GM12878 (cell line): ENCODE measurements at regions not wholly inside any gene's neighbourhood (a gene's known extent, or its start where the extent isn't known, plus 50 kb on each side); places are given as distances from the start of the nearest gene placed in this dataset.

Experiments
- ATAC-seq: fragments of 200-7000 bp; cut with Tn5 transposase; 3 replicates; pipeline ENCODE4 v1.9.1; 2020; ENCODE audit warnings: mild to moderate bottlenecking, moderate library complexity
- BruUV-seq: library from RNA; stranded (reverse); fragments of 400-500 nt; replicated peaks from 2 replicates; lab custom pipeline; 2021; lab: Mats Ljungman, UMichigan
- CTCF ChIA-PET: fragments of 300-600 bp; sonication (Branson Sonifier 250); formaldehyde crosslinking; extraction: SDS; loops from one replicate; lab custom pipeline; 2021; ENCODE audit warnings: inconsistent platforms; lab: Yijun Ruan, JAX
- POLR2A ChIA-PET: fragments of 350-600 bp; formaldehyde crosslinking; extraction: SDS; loops from one replicate; lab custom pipeline; 2021; ENCODE audit warnings: inconsistent platforms; lab: Charles Lee
- RAD21 ChIA-PET: fragments of 300-600 bp; sonication (Branson Sonifier 250); formaldehyde crosslinking; loops from one replicate; lab custom pipeline; 2023; ENCODE audit warnings: antibody characterized with exemption; ENCODE audit not compliant: unreplicated experiment; lab: Charles Lee
- SMC1A ChIA-PET: fragments of 300-600 bp; sonication (Branson Sonifier 250); formaldehyde crosslinking; loops from one replicate; lab custom pipeline; 2023; ENCODE audit not compliant: unreplicated experiment, uncharacterized antibody; lab: Charles Lee
- DNase-seq: peaks from one replicate; pipeline ENCODE4 v3.0.0-alpha.2; 2011; ENCODE audit warnings: low read depth, low spot score
- FAIRE-seq: peaks from 3 replicates; lab custom pipeline; 2011; peaks lifted over from hg19 to GRCh38; lab: Jason Lieb, UNC
- H2AFZ ChIP-seq: 2 replicates; pipeline ENCODE4 v1.6.0; 2011; ENCODE audit warnings: low read depth, low read length, control low read depth; ENCODE audit not compliant: control insufficient read depth
- H3K27ac ChIP-seq: 2 replicates; pipeline ENCODE4 v1.5.1; 2011; ENCODE audit warnings: control low read depth; ENCODE audit not compliant: control insufficient read depth, insufficient read depth
- H3K27me3 ChIP-seq, 2 experiments: replicated peaks in 1 of 2; 2 replicates each; pipeline versions ENCODE4 v1.6.0 to v1.6.1; 2011; ENCODE audit warnings: low read length in 1 of 2; ENCODE audit not compliant: control insufficient read depth in 2 of 2, insufficient read depth in 2 of 2
- H3K36me3 ChIP-seq, 2 experiments: 2 replicates each; pipeline ENCODE4 v1.5.1; 2011; ENCODE audit warnings: low read length in 1 of 2; ENCODE audit not compliant: control insufficient read depth in 2 of 2, insufficient read depth in 2 of 2
- H3K4me1 ChIP-seq: 2 replicates; pipeline ENCODE4 v1.6.1; 2011; ENCODE audit warnings: mild to moderate bottlenecking, low read length, moderate library complexity, mixed read lengths; ENCODE audit not compliant: control insufficient read depth, insufficient read depth
- H3K4me2 ChIP-seq: 2 replicates; pipeline ENCODE4 v1.6.0; 2011; ENCODE audit warnings: control low read depth; ENCODE audit not compliant: control insufficient read depth, insufficient read depth
- H3K4me3 ChIP-seq: fragments of 200-600 bp; sonication (generic); 2 replicates; pipeline ENCODE4 v1.5.1; 2016
- H3K79me2 ChIP-seq: 2 replicates; pipeline ENCODE4 v1.6.0; 2011; ENCODE audit warnings: low read length; ENCODE audit not compliant: control insufficient read depth, insufficient read depth
- H3K9ac ChIP-seq: 2 replicates; pipeline ENCODE4 v1.8.0; 2011; ENCODE audit warnings: low read length, control low read depth, mixed read lengths; ENCODE audit not compliant: control insufficient read depth, insufficient read depth
- H3K9me3 ChIP-seq: replicated peaks from 3 replicates; pipeline ENCODE4 v1.5.1; 2011; ENCODE audit warnings: mild to moderate bottlenecking, low read length; ENCODE audit not compliant: control insufficient read depth, insufficient read depth
- H4K20me1 ChIP-seq: 2 replicates; pipeline ENCODE4 v1.6.0; 2011; ENCODE audit not compliant: control insufficient read depth, insufficient read depth
- CBX3 ChIP-seq: fragments of 200-600 bp; sonication (generic); IDR thresholded peaks from 2 replicates; pipeline ENCODE4 v1.6.1; 2016; ENCODE audit warnings: low read depth, borderline replicate concordance
- MYB ChIP-seq: fragments of 150-350 bp; IDR thresholded peaks from 2 replicates; pipeline ENCODE4 v1.6.1; 2014; ENCODE audit warnings: mild to moderate bottlenecking, low read depth, low read length, borderline replicate concordance
- NBN ChIP-seq: fragments of 450-650 bp; IDR thresholded peaks from 2 replicates; pipeline ENCODE4 v1.6.1; 2016
- NFIC ChIP-seq: IDR thresholded peaks from 2 replicates; pipeline ENCODE4 v1.6.1; 2012; ENCODE audit warnings: low read depth, mild to moderate bottlenecking, inconsistent platforms, low read length, moderate library complexity
- RB1 ChIP-seq: fragments of 450-650 bp; formaldehyde crosslinking; IDR thresholded peaks from 2 replicates; pipeline ENCODE4 v1.6.1; 2017; ENCODE audit warnings: mild to moderate bottlenecking, borderline replicate concordance
- TCF12 ChIP-seq: IDR thresholded peaks from 2 replicates; pipeline ENCODE4 v1.6.1; 2011; ENCODE audit warnings: low read depth, mild to moderate bottlenecking, low read length
- YY1 ChIP-seq: IDR thresholded peaks from 2 replicates; pipeline ENCODE4 v1.6.1; 2011; ENCODE audit warnings: low read depth, mild to moderate bottlenecking, low read length
- in situ Hi-C: fragments of 300-500 bp; cut with MboI; formaldehyde crosslinking; loops from 9 replicates; pipeline ENCODE4 v1.14.3; 2018; ENCODE audit warnings: mixed read lengths
- intact Hi-C: fragments of 100-400 bp; cut with micrococcal nuclease; formaldehyde crosslinking; loops from one replicate; pipeline ENCODE4 v1.14.2; 2022; ENCODE audit not compliant: unreplicated experiment
- TF ChIP-seq, protein P1 (sequence below): fragments of 150-350 bp; IDR thresholded peaks from 2 replicates; pipeline ENCODE4 v1.6.1; 2016; ENCODE audit warnings: low read depth, low read length
- TF ChIP-seq, protein P2 (sequence below): IDR thresholded peaks from 2 replicates; pipeline ENCODE4 v1.6.1; 2012; ENCODE audit warnings: low read length, inconsistent platforms
- TF ChIP-seq, protein P3 (sequence below): fragments of 450-650 bp; IDR thresholded peaks from 2 replicates; pipeline ENCODE4 v1.6.1; 2016; ENCODE audit warnings: mild to moderate bottlenecking
- TF ChIP-seq, protein P4 (sequence below): fragments of 150-350 bp; IDR thresholded peaks from 2 replicates; pipeline ENCODE4 v1.6.1; 2014; ENCODE audit warnings: mild to moderate bottlenecking, low read depth, low read length

DNA sequence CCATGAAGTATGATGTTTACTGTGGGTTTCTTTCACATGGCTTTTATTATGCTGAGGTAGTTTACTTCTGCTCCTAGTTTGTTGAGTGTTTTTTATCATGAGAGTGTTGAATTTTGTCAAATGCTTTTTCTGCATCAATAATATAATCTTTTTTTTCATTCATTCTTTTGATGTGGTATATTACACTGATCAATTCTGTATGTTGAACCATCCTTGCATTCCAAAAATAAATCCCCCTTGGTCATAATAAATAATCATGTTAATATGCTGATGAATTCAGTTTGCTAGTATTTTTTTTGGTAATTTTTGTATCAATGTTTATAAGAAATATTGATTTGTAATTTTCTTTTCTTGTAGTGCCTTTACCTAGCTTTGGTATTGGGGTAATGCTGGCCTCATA lies 97.9 kb upstream of the ZNF648 start:
- no peak overlapping the region for H3K9ac ChIP-seq
- H3K4me1 ChIP-seq = no peaks in the 10 kb centered on the region
- ChIA-PET SMC1A (interaction anchor here (0.6 kb wide), 1 partner anchor 195 kb away, joined by 3 read pairs; no protein-coding TSS in a partner anchor), POLR2A (interaction anchor here (0.6 kb wide), 1 partner anchor 212 kb away, joined by 3 read pairs; no protein-coding TSS in a partner anchor), CTCF (no interaction called here), RAD21 (no interaction called here)
- ATAC-seq (no peak), FAIRE-seq (no peak), DNase-seq (no peak)
- no peaks in the 10 kb centered on the region for H3K36me3 ChIP-seq
- H3K4me2 ChIP-seq = no peak overlapping the region
- BruUV-seq = no TSS peak
- in situ Hi-C loops (no loop called here), intact Hi-C loops (no loop called here)
- TF ChIP-seq CBX3 (no peak), NFIC (no peak), NBN (no peak), TCF12 (no peak), RB1 (no peak), MYB (no peak), YY1 (no peak)
- TF ChIP-seq, protein P1, sequence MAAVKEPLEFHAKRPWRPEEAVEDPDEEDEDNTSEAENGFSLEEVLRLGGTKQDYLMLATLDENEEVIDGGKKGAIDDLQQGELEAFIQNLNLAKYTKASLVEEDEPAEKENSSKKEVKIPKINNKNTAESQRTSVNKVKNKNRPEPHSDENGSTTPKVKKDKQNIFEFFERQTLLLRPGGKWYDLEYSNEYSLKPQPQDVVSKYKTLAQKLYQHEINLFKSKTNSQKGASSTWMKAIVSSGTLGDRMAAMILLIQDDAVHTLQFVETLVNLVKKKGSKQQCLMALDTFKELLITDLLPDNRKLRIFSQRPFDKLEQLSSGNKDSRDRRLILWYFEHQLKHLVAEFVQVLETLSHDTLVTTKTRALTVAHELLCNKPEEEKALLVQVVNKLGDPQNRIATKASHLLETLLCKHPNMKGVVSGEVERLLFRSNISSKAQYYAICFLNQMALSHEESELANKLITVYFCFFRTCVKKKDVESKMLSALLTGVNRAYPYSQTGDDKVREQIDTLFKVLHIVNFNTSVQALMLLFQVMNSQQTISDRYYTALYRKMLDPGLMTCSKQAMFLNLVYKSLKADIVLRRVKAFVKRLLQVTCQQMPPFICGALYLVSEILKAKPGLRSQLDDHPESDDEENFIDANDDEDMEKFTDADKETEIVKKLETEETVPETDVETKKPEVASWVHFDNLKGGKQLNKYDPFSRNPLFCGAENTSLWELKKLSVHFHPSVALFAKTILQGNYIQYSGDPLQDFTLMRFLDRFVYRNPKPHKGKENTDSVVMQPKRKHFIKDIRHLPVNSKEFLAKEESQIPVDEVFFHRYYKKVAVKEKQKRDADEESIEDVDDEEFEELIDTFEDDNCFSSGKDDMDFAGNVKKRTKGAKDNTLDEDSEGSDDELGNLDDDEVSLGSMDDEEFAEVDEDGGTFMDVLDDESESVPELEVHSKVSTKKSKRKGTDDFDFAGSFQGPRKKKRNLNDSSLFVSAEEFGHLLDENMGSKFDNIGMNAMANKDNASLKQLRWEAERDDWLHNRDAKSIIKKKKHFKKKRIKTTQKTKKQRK = no peak
- TF ChIP-seq, protein P2, sequence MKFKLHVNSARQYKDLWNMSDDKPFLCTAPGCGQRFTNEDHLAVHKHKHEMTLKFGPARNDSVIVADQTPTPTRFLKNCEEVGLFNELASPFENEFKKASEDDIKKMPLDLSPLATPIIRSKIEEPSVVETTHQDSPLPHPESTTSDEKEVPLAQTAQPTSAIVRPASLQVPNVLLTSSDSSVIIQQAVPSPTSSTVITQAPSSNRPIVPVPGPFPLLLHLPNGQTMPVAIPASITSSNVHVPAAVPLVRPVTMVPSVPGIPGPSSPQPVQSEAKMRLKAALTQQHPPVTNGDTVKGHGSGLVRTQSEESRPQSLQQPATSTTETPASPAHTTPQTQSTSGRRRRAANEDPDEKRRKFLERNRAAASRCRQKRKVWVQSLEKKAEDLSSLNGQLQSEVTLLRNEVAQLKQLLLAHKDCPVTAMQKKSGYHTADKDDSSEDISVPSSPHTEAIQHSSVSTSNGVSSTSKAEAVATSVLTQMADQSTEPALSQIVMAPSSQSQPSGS = no peak
- TF ChIP-seq, protein P3, sequence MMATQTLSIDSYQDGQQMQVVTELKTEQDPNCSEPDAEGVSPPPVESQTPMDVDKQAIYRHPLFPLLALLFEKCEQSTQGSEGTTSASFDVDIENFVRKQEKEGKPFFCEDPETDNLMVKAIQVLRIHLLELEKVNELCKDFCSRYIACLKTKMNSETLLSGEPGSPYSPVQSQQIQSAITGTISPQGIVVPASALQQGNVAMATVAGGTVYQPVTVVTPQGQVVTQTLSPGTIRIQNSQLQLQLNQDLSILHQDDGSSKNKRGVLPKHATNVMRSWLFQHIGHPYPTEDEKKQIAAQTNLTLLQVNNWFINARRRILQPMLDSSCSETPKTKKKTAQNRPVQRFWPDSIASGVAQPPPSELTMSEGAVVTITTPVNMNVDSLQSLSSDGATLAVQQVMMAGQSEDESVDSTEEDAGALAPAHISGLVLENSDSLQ = no peak
- TF ChIP-seq, protein P4, sequence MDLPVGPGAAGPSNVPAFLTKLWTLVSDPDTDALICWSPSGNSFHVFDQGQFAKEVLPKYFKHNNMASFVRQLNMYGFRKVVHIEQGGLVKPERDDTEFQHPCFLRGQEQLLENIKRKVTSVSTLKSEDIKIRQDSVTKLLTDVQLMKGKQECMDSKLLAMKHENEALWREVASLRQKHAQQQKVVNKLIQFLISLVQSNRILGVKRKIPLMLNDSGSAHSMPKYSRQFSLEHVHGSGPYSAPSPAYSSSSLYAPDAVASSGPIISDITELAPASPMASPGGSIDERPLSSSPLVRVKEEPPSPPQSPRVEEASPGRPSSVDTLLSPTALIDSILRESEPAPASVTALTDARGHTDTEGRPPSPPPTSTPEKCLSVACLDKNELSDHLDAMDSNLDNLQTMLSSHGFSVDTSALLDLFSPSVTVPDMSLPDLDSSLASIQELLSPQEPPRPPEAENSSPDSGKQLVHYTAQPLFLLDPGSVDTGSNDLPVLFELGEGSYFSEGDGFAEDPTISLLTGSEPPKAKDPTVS = no peak
- H3K4me3 ChIP-seq = no peak overlapping the region
- H3K27me3 ChIP-seq = no peaks in the 10 kb centered on the region
- H3K79me2 ChIP-seq = no peaks in the 10 kb centered on the region
- H3K27ac ChIP-seq = no peak overlapping the region
- H3K9me3 ChIP-seq = no peaks in the 10 kb centered on the region
- H2AFZ ChIP-seq = no peak overlapping the region
- no peaks in the 10 kb centered on the region for H4K20me1 ChIP-seq
